GM18870 (cell line): ENCODE measurements at regions not wholly inside any gene's neighbourhood (a gene's known extent, or its start where the extent isn't known, plus 50 kb on each side); places are given as distances from the start of the nearest gene placed in this dataset.
A peak's percentile ranks its signal among the peaks of the same experiment; 100 is the strongest.
"Not testable (repeated sequence)": the region's sequence is repeated elsewhere in the genome, so short reads cannot be mapped to it uniquely, and the experiment has no call there.

Source experiments
- ATAC-seq: cut with Tn5 transposase; IDR thresholded peaks from one replicate; pipeline ENCODE4 v1.9.1; 2021; ENCODE audit warnings: moderate library complexity; ENCODE audit not compliant: unreplicated experiment

GRCh38 chr14:53237488-53237887 lies 84.4 kb upstream of the DDHD1 start:
- no peak for ATAC-seq

- no peak for ATAC-seq
Measured at GRCh38 chr14:53236708-53237107, 83.6 kb upstream of the DDHD1 start.

- no peak for ATAC-seq
Measured at GRCh38 chr14:53231171-53231570, 78.0 kb upstream of the DDHD1 start.

GRCh38 chr14:53228966-53229365 lies 75.8 kb upstream of the DDHD1 start:
- no peak for ATAC-seq

- no peak for ATAC-seq
Measured at GRCh38 chr14:53227154-53227718, 74.1 kb upstream of the DDHD1 start.

- no peak for ATAC-seq
Measured at GRCh38 chr14:53226553-53226952, 73.4 kb upstream of the DDHD1 start.

GRCh38 chr14:53220914-53221313 lies 67.8 kb upstream of the DDHD1 start:
- no peak for ATAC-seq

- ATAC-seq, result no peak
Measured at GRCh38 chr14:53218161-53218560, 65.0 kb upstream of the DDHD1 start.

- ATAC-seq, result peak; percentile 93
Measured at GRCh38 chr14:53217316-53217994, 64.3 kb upstream of the DDHD1 start.

- not testable (repeated sequence) for ATAC-seq
Measured at GRCh38 chr14:53216955-53217315, 63.8 kb upstream of the DDHD1 start.

GRCh38 chr14:53216478-53216877 lies 63.4 kb upstream of the DDHD1 start:
- ATAC-seq, result not testable (repeated sequence)

GRCh38 chr14:53215101-53215500 lies 62.0 kb upstream of the DDHD1 start:
- ATAC-seq, result no peak

GRCh38 chr14:53214384-53214783 lies 61.3 kb upstream of the DDHD1 start:
- no peak for ATAC-seq

- ATAC-seq, result no peak
Measured at GRCh38 chr14:53213761-53214160, 60.6 kb upstream of the DDHD1 start.

GRCh38 chr14:53209370-53209769 lies 56.2 kb upstream of the DDHD1 start:
- ATAC-seq, result no peak
